ENCODE measurements at regions not wholly inside any gene's neighbourhood (a gene's known extent, or its start where the extent isn't known, plus 50 kb on each side); places are given as distances from the start of the nearest gene placed in this dataset.
A peak's percentile ranks its signal among the peaks of the same experiment; 100 is the strongest.

- Histone ChIP-seq H3K27ac (no peak overlapping the region), H3K36me3 (no peaks in the 10 kb centered on the region), H3K4me3 (replicated peaks in 1 of 3) (no peak overlapping the region), H3K27me3 (no peaks in the 10 kb centered on the region), H3K4me1 (no peaks in the 10 kb centered on the region), H3K9me3 (no peaks in the 10 kb centered on the region)
- 22 to 36% methylated on average over 2 of the region's 2 CpGs for WGBS, 2 donors
- no peak for TF ChIP-seq CTCF (IDR thresholded peaks at IDR 0.05)
- TF ChIP-seq POLR2A (IDR thresholded peaks at IDR 0.05), result no peak
- intact Hi-C loops (cut with DNase I), result no loop called here
- DNase-seq, result no peak
Observed at GRCh38 chr7:26007510-26007909, 144.5 kb upstream of the NFE2L3 start.

- no peak for TF ChIP-seq CTCF (IDR thresholded peaks at IDR 0.05)
- TF ChIP-seq POLR2A (IDR thresholded peaks at IDR 0.05), result no peak
- peaks cover 0 to 1% of the 10 kb centered on the region in 2 donors for H3K4me1 ChIP-seq
- no peaks in the 10 kb centered on the region for H3K9me3 ChIP-seq
- no peak for DNase-seq
- no peaks in the 10 kb centered on the region for H3K27me3 ChIP-seq
- intact Hi-C loops (cut with DNase I), result no loop called here
- no peaks in the 10 kb centered on the region for H3K36me3 ChIP-seq
- no peak overlapping the region for H3K27ac ChIP-seq
- no peak overlapping the region for H3K4me3 ChIP-seq (replicated peaks in 1 of 3)
- WGBS, 2 donors, result 81 to 90% methylated on average over 5 of the region's 5 CpGs
Observed at GRCh38 chr7:26008428-26008827, 143.6 kb upstream of the NFE2L3 start.

GRCh38 chr7:26011039-26011696 lies 140.8 kb upstream of the NFE2L3 start:
- Histone ChIP-seq H3K27me3 (no peaks in the 10 kb centered on the region), H3K4me3 (replicated peaks in 1 of 3) (no peak overlapping the region), H3K9me3 (no peaks in the 10 kb centered on the region), H3K27ac (no peak overlapping the region), H3K4me1 (peaks cover 0 to 9% of the 10 kb centered on the region in 2 donors), H3K36me3 (no peaks in the 10 kb centered on the region)
- no peak for DNase-seq
- TF ChIP-seq POLR2A (IDR thresholded peaks at IDR 0.05), result no peak
- TF ChIP-seq CTCF (IDR thresholded peaks at IDR 0.05), result no peak
- WGBS, 2 donors, result 85 to 87% methylated on average over 9 of the region's 9 CpGs
- intact Hi-C loops (cut with DNase I), result no loop called here

GRCh38 chr7:26013551-26014083 lies 138.4 kb upstream of the NFE2L3 start:
- TF ChIP-seq CTCF (IDR thresholded peaks at IDR 0.05), result no peak
- TF ChIP-seq POLR2A (IDR thresholded peaks at IDR 0.05), result no peak
- Histone ChIP-seq H3K27me3 (no peaks in the 10 kb centered on the region), H3K4me3 (replicated peaks in 1 of 3) (no peak overlapping the region), H3K27ac (no peak overlapping the region), H3K9me3 (no peaks in the 10 kb centered on the region), H3K36me3 (no peaks in the 10 kb centered on the region), H3K4me1 (peaks cover 0 to 9% of the 10 kb centered on the region in 2 donors)
- whole genome bisulfite sequencing, 2 donors, result 22 to 30% methylated on average over 9 of the region's 9 CpGs
- intact Hi-C loops (cut with DNase I), result no loop called here
- DNase-seq, result peak; percentile 8 to 9

- Histone ChIP-seq H3K27ac (no peak overlapping the region), H3K9me3 (no peaks in the 10 kb centered on the region), H3K27me3 (no peaks in the 10 kb centered on the region), H3K4me3 (replicated peaks in 1 of 3) (no peak overlapping the region), H3K36me3 (no peaks in the 10 kb centered on the region), H3K4me1 (no peaks in the 10 kb centered on the region)
- TF ChIP-seq CTCF (IDR thresholded peaks at IDR 0.05), result no peak
- 69 to 77% methylated on average over 3 of the region's 3 CpGs for WGBS, 2 donors
- no peak for DNase-seq
- intact Hi-C loops (cut with DNase I), result no loop called here
Observed at GRCh38 chr7:26022982-26023381, 129.0 kb upstream of the NFE2L3 start.
